GM12873 (cell line): ENCODE measurements at regions not wholly inside any gene's neighbourhood (a gene's known extent, or its start where the extent isn't known, plus 50 kb on each side); places are given as distances from the start of the nearest gene placed in this dataset.

ENCODE experiments used
- TF ChIP-seq, protein P1 (sequence below): IDR thresholded peaks from 2 replicates; pipeline ENCODE4 v1.5.1; 2012; ENCODE audit warnings: low read depth, mild to moderate bottlenecking, moderate library complexity, low read length, control low read depth; ENCODE audit not compliant: insufficient read depth; ENCODE audit errors: missing control alignments

DNA sequence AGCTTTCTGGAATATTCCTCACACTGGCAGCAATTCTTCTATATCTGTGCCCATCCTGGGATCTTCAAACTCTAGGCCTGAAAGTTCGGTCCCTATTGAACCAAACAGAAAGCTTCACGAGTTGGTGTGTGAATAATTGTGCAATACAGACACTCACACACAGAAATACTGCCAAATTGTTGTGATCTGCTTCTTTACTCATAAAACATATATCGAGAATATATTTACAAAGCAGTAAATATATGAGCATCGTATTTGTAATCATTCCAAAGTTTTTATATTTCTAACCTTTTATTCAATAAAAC is 56.6 kb upstream of the BEX4 start:
- TF ChIP-seq, protein P1, sequence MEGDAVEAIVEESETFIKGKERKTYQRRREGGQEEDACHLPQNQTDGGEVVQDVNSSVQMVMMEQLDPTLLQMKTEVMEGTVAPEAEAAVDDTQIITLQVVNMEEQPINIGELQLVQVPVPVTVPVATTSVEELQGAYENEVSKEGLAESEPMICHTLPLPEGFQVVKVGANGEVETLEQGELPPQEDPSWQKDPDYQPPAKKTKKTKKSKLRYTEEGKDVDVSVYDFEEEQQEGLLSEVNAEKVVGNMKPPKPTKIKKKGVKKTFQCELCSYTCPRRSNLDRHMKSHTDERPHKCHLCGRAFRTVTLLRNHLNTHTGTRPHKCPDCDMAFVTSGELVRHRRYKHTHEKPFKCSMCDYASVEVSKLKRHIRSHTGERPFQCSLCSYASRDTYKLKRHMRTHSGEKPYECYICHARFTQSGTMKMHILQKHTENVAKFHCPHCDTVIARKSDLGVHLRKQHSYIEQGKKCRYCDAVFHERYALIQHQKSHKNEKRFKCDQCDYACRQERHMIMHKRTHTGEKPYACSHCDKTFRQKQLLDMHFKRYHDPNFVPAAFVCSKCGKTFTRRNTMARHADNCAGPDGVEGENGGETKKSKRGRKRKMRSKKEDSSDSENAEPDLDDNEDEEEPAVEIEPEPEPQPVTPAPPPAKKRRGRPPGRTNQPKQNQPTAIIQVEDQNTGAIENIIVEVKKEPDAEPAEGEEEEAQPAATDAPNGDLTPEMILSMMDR = no peak

DNA sequence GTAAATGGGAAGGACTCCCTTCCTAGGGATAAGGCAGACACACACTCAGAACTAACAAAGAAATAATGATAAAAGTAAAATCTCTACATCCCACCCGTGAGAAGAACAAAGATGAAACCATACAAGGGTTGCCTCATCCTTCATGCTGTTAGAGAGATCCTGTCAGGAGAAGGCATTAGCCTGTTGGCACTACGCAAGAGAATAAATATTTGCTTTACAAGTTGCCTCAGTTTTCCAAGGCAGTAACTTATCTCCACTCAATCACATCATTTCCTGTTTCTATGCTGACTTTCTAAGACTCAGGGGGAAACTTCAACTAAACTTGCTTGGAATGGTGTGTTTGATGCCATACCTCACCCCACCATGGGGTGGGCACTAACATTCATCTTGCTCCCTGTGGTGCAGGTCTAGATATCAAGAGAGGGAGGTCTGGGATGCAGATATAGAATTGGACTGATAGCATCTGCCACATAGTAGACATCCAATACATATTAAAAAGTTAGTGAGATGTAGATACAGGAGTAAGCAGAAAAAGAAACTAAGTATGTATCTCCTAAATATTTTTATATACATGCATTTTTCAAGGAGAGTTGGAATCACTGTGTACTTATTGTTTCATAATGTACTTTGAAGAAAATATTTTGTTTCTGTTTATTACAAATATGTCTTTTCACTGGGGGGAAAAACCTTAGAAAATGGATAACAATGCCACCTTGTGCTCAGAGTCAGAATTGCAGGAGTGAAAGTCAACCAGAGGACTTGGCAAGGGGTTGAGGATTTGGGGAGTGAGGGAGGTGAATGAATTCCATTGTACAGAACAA is 57.2 kb upstream of the BEX4 start:
- TF ChIP-seq, protein P1 = peak; percentile 68

DNA sequence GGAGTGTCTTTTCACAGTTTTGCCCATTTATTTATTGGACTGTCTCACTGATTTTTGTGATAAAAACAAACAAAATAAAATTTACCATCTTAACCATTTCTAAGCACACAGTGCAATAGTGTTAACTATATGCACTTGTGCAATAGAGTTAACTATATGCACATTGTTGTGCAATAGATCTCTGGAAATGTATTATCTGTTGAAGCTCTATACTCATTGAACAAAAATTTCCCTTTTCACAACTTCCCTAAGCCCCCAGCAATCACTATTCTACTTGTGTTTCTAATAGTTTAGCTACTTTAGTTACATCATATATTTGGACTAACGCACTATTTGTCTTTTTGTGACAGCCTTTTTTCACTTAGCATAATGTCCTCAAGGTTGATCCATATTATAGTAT is 59.7 kb upstream of the BEX4 start:
- TF ChIP-seq, protein P1 = no peak

DNA sequence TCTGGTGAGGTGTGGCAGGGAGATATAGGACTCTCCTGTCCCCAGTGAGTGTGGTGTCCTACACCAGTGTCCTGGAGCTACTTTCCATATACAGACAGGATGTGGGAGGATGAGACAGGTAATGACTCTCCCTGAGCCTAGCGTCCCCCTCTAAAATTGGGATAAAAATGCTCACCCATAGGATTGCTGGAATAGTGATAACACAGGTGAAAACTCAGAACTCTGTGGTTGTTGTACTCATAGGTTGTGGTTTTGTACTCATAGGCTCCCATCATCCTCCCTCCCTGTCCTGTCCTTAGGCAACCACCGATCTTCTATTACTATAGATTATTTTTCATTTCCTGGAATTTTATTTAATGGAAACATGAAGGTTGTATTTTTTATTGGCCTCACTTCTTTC is 60.7 kb upstream of the NXF3 start:
- TF ChIP-seq, protein P1 = no peak

DNA sequence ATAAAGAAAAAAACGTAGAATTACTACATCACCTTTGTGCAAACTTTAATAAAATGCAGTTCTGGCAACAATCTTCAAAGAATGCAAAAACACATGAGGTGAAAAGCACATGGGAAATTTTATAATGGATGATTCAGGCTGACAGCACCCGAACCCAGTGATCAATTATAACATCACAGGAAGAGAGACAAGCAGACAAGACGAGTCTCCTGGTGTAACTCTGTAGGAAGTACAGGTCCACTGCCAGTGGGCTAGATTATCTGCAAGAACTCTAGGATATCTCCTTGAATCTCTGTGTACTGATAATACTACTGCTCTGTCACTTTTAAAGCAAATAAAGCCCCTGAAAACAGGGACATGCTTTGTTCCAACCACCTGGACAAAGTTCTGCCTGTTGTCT is 58.9 kb upstream of the NXF3 start:
- TF ChIP-seq, protein P1 = no peak

DNA sequence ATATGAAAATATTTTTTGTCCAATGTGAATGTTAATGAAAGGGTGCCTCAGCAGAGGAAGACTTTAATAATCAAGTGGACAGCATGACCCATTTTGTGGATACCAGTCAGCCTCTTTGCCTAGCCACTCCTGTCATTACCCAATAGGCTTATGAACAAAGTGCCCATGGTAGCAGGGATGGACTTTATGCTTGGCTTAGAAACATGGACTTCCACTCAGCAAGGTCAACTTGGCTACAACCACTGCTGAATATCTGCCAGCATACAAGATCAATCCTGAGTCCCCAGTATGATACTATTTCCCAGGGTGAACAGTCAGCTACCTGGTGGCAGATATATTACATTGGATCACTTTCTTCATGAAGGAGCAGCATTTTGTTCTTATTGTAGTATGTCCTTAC is 56.7 kb upstream of the NXF3 start:
- TF ChIP-seq, protein P1 = no peak

DNA sequence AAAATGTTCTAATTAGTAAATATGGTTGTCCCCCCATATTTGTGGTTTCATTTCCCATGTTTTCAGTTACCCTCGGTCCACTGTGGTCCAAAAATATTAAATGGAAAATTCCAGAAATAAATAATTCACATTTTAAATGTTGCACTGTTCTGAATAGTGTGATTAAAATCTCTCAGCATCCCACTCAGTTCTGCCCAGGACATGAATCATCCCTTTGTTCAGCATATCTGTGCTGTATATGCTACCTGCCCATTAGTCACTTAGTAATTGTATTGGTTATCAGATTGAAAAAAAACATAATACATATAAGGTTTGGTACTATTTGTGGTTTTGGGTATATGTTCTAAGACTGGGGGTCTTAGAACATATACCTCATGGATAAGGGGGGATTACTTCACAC is 55.1 kb upstream of the NXF3 start:
- TF ChIP-seq, protein P1 = no peak
